ENCODE measurements at regions not wholly inside any gene's neighbourhood (a gene's known extent, or its start where the extent isn't known, plus 50 kb on each side); places are given as distances from the start of the nearest gene placed in this dataset.

DNA sequence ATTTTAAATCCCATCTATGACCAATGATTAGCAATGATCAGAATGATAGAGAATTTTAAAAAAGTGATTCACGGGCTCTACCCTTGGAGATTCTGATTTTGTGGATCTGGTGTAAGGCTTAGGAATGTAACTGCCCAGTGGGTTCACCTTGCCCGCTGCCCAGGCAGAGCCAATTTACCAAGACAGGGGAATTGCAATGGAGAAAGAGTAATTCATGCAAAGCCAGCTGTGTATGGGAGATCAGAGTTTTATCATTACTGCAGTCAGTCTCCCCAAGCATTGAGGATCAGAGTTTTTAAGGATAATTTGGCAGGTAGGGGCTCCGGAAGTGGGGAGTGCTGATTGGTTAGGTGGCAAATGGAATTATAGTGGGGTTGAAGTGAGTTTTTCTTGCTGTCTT lies 480.6 kb downstream of the ATP23 start:
- TF ChIP-seq, protein P1, sequence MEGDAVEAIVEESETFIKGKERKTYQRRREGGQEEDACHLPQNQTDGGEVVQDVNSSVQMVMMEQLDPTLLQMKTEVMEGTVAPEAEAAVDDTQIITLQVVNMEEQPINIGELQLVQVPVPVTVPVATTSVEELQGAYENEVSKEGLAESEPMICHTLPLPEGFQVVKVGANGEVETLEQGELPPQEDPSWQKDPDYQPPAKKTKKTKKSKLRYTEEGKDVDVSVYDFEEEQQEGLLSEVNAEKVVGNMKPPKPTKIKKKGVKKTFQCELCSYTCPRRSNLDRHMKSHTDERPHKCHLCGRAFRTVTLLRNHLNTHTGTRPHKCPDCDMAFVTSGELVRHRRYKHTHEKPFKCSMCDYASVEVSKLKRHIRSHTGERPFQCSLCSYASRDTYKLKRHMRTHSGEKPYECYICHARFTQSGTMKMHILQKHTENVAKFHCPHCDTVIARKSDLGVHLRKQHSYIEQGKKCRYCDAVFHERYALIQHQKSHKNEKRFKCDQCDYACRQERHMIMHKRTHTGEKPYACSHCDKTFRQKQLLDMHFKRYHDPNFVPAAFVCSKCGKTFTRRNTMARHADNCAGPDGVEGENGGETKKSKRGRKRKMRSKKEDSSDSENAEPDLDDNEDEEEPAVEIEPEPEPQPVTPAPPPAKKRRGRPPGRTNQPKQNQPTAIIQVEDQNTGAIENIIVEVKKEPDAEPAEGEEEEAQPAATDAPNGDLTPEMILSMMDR (IDR thresholded peaks at IDR 0.05): no peak
- TF ChIP-seq MXI1 (IDR thresholded peaks at IDR 0.05; ENCODE audit: low read depth, low read length): no peak
- no peak for TF ChIP-seq SMC3 (IDR thresholded peaks at IDR 0.05; ENCODE audit: low read depth, low read length)
- TF ChIP-seq TAF1 (IDR thresholded peaks at IDR 0.05; ENCODE audit: borderline replicate concordance, low read depth, low read length): no peak
- TF ChIP-seq POLR2AphosphoS5 (IDR thresholded peaks at IDR 0.05; ENCODE audit: low read depth, low read length): no peak
- TF ChIP-seq, protein P2, sequence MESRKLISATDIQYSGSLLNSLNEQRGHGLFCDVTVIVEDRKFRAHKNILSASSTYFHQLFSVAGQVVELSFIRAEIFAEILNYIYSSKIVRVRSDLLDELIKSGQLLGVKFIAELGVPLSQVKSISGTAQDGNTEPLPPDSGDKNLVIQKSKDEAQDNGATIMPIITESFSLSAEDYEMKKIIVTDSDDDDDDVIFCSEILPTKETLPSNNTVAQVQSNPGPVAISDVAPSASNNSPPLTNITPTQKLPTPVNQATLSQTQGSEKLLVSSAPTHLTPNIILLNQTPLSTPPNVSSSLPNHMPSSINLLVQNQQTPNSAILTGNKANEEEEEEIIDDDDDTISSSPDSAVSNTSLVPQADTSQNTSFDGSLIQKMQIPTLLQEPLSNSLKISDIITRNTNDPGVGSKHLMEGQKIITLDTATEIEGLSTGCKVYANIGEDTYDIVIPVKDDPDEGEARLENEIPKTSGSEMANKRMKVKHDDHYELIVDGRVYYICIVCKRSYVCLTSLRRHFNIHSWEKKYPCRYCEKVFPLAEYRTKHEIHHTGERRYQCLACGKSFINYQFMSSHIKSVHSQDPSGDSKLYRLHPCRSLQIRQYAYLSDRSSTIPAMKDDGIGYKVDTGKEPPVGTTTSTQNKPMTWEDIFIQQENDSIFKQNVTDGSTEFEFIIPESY (IDR thresholded peaks at IDR 0.05; ENCODE audit: borderline replicate concordance, low read depth): no peak
